GM13976 (cell line): ENCODE measurements at regions not wholly inside any gene's neighbourhood (a gene's known extent, or its start where the extent isn't known, plus 50 kb on each side); places are given as distances from the start of the nearest gene placed in this dataset.

Source experiments
- DNase-seq: peaks from one replicate; pipeline ENCODE4 v3.0.0; 2012; ENCODE audit warnings: low spot score
- in situ Hi-C: fragments of 300-500 bp; cut with MboI; formaldehyde crosslinking; loops from one replicate; pipeline ENCODE4 v1.12.0; 2022; ENCODE audit warnings: low sequenced_read_pairs, mixed read lengths, inconsistent platforms; ENCODE audit not compliant: unreplicated experiment
- TF ChIP-seq, protein P1 (sequence below): IDR thresholded peaks from 2 replicates; pipeline ENCODE4 v1.5.1; 2012; ENCODE audit warnings: borderline replicate concordance, mild to moderate bottlenecking; ENCODE audit not compliant: insufficient read depth; ENCODE audit errors: extremely low read depth, missing control alignments, control extremely low read depth

DNA sequence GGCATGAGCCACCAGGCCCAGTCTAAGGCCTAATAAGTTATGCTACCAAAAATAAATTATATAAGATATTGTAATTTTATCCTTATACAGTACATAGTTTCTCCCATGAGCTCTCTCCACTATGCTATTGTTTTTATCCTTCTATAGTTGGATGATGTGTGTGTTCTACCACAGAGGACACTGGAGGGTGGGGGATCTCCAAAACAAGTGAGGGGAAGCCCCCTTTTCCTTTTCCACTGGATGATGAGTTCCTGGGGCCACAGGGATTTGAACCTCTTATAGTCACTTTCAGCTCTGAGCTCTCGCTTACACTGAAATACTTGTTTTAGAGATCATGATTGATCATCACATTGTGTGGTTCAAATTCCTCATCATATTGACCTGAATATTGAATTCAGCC lies 77.6 kb upstream of the VAV3 start:
- DNase-seq: no peak
- TF ChIP-seq, protein P1, sequence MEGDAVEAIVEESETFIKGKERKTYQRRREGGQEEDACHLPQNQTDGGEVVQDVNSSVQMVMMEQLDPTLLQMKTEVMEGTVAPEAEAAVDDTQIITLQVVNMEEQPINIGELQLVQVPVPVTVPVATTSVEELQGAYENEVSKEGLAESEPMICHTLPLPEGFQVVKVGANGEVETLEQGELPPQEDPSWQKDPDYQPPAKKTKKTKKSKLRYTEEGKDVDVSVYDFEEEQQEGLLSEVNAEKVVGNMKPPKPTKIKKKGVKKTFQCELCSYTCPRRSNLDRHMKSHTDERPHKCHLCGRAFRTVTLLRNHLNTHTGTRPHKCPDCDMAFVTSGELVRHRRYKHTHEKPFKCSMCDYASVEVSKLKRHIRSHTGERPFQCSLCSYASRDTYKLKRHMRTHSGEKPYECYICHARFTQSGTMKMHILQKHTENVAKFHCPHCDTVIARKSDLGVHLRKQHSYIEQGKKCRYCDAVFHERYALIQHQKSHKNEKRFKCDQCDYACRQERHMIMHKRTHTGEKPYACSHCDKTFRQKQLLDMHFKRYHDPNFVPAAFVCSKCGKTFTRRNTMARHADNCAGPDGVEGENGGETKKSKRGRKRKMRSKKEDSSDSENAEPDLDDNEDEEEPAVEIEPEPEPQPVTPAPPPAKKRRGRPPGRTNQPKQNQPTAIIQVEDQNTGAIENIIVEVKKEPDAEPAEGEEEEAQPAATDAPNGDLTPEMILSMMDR: no peak
- in situ Hi-C loops: no loop called here

DNA sequence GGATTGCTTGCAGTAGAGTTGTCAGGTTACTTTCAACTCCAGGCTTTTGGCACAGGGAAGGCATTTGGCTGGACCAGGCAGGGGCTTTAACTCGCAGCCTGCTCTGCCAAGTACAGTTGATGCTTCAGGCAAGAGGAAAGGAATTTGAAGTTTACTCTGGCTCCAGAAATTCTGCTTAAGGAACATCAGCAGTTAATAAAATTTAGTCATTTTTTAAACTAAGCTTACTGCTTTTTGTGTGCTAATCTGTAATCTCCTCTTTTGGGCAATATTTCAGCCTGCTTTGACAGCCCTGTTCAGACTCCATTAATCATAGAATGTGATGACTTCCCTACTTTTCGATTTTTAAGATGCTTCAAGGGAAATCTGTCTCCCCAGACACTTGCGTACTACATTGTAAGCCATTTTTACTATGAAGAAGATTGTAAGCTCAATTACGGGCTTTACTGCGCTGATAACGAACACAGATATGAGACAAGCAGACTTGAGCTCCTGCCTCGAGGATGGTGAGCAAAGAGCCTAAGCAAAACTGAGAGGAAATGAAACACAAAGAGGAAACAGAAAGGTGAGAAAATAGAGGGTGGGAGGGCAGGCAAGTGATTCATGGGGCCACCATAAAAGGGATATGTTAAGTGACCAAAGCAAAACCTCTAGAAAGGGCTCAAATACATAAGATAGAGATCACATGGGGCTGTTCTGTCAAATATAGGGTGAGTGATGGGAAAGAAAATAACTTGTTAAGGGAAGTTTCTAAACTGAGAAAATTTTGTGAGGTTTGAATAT lies 76.6 kb upstream of the VAV3 start:
- TF ChIP-seq, protein P1: no peak
- in situ Hi-C loops: no loop called here
- no peak for DNase-seq

DNA sequence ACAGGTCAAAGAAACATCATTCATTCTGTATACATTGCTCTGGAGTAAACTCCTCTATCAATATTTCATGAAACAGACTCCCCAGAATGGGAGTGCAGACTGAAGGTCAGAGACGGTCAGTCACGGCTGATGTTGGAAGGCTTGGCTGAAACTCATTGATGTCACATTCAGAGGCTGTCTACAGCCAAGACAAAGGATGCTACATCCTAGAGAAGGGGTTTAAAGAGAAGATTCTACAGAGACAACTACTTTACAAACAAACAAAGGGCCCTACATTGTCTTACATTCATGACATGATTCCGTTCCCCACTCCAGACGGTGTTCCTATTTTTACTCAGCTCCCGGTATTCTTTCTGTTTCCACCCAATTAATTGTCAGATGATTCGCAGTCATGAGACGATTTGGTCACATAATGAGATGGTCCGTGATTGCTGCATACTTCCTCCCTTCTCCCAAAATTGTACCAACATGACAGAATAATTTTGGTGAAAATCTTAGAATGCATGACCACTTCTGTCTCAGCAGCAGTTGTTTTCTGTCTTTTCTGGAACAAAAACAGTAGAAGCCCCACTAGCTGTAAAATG lies 73.8 kb upstream of the VAV3 start:
- DNase-seq: no peak
- in situ Hi-C loops: no loop called here
- TF ChIP-seq, protein P1: no peak

DNA sequence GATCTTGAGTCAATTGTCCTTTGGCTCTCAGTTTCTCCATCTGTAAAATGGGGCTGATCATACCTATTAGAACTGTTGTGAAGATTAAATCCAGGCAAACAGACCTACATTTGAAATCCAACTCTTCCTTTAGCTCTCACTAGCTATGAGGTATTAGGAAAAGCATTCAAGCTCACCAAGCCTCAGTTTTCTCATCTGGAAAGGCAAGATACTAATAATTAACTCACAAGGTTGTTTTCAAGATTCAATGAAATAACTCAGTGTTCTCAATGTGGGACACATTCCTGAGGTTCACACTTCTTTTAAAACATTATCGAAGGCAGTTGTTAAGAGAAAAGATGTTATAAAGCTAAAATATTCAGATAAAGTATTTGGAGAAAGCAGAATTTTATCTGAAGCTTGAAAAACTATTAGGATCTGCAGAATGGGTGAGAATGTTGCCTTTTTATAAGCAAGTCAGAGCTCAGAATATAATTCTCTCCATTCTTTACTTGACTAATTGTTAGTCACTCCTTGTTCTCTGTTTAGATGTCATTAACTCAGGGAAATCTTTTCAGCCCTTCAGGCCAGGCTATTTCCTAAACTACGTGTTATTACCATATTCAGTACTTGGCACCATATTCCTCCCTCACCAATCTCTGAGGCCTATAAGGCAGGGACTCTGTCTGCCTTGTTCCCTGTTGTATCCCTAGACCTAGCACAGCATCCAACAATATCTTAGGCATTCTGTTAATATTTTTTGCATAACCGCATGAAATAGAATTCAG lies 72.0 kb upstream of the VAV3 start:
- DNase-seq: no peak
- TF ChIP-seq, protein P1: no peak
- in situ Hi-C loops: no loop called here

DNA sequence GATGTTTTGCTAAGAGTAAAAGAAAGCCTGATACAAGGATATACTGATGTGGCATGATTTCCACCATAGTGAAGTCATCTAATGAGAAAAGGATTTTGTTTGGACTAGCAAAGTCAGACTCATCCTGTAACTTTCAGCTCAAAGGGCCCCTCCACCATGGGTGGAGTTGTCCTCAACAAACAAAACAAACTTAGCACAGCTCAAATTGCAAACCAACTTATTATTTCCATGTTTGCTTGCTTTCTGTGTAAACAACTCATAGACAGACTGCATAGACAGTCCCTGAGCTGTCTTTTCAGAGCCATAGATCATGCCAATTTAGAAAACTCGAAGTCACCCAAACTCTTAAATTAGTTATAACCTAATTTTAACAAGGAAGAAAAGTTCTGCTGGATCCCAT lies 69.4 kb upstream of the VAV3 start:
- in situ Hi-C loops: no loop called here
- TF ChIP-seq, protein P1: no peak

DNA sequence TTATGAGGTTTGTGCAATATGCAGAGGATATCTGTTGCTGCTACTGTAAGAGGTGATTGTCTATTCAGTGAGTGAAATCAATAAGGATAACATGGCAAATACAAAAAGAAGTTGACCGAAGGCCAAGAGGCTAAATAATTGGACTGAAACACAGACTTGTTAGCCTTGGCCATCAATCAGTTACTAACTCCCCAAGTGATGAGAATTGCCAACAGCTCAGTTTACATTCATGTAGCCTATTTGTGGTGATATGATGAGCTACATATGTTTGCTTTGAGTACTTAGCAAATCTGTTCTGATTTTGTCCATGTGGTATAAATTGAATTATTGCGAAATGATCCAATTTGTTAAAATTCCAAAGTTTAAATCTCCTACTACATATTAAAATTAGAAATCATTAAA lies 68.6 kb upstream of the VAV3 start:
- no peak for DNase-seq
- TF ChIP-seq, protein P1: no peak
- in situ Hi-C loops: no loop called here

More for the DNA sequence above, 69.4 kb upstream of the VAV3 start:
- DNase-seq: no peak
